ENCODE measurements at regions not wholly inside any gene's neighbourhood (a gene's known extent, or its start where the extent isn't known, plus 50 kb on each side); places are given as distances from the start of the nearest gene placed in this dataset.
"Not testable (repeated sequence)": the region's sequence is repeated elsewhere in the genome, so short reads cannot be mapped to it uniquely, and the experiment has no call there.

- DNase-seq, result no peak
These were observed 282.1 kb upstream of the TRIB2 start for GRCh38 chr2:12434630-12435098.

GRCh38 chr2:12435430-12436222 is 281.1 kb upstream of the TRIB2 start:
- DNase-seq, result no peak

- DNase-seq, result no peak
These were observed 280.3 kb upstream of the TRIB2 start for GRCh38 chr2:12436483-12436882.

GRCh38 chr2:12436935-12437561 is 279.7 kb upstream of the TRIB2 start:
- DNase-seq, result no peak

GRCh38 chr2:12440731-12441130 is 276.0 kb upstream of the TRIB2 start:
- DNase-seq, result peak; percentile 1

- DNase-seq, result no peak
These were observed 274.8 kb upstream of the TRIB2 start for GRCh38 chr2:12441750-12442475.

GRCh38 chr2:12442476-12442847 is 274.3 kb upstream of the TRIB2 start:
- DNase-seq, result no peak

- DNase-seq, result no peak
These were observed 267.8 kb upstream of the TRIB2 start for GRCh38 chr2:12448846-12449505.

GRCh38 chr2:12451726-12452125 is 265.0 kb upstream of the TRIB2 start:
- no peak for DNase-seq

- no peak for DNase-seq
These were observed 264.6 kb upstream of the TRIB2 start for GRCh38 chr2:12452185-12452584.

GRCh38 chr2:12453731-12454130 is 263.0 kb upstream of the TRIB2 start:
- no peak for DNase-seq

GRCh38 chr2:12455661-12456060 is 261.1 kb upstream of the TRIB2 start:
- no peak for DNase-seq

GRCh38 chr2:12456293-12457106 is 260.2 kb upstream of the TRIB2 start:
- no peak for DNase-seq

GRCh38 chr2:12457831-12458230 is 258.9 kb upstream of the TRIB2 start:
- DNase-seq, result no peak

- DNase-seq, result no peak
These were observed 253.5 kb upstream of the TRIB2 start for GRCh38 chr2:12463189-12463588.

- no peak for DNase-seq
These were observed 251.1 kb upstream of the TRIB2 start for GRCh38 chr2:12465631-12466135.

GRCh38 chr2:12467303-12467702 is 249.4 kb upstream of the TRIB2 start:
- DNase-seq, result no peak

- DNase-seq, result no peak
These were observed 247.6 kb upstream of the TRIB2 start for GRCh38 chr2:12469141-12469561.

GRCh38 chr2:12472265-12472664 is 244.5 kb upstream of the TRIB2 start:
- DNase-seq, result not testable (repeated sequence)

GRCh38 chr2:12478151-12479064 is 238.3 kb upstream of the TRIB2 start:
- no peak for DNase-seq

GRCh38 chr2:12479065-12479601 is 237.6 kb upstream of the TRIB2 start:
- DNase-seq, result no peak
